ENCODE measurements at regions not wholly inside any gene's neighbourhood (a gene's known extent, or its start where the extent isn't known, plus 50 kb on each side); places are given as distances from the start of the nearest gene placed in this dataset.

GRCh38 chr13:39881887-39882286 is 226.4 kb downstream of the COG6 start:
- Histone ChIP-seq H3K4me1 (ENCODE audit: insufficient read depth) (no peaks in the 10 kb centered on the region), H3K9me2 (ENCODE audit: insufficient read depth) (0 out of 2 replicates have a peak, but pooled peaks cover 3% of the 10 kb centered on the region), H4K20me1 (replicated peaks; ENCODE audit: insufficient read depth) (no peaks in the 10 kb centered on the region), H3K4me3 (no peak overlapping the region), H3K27ac (ENCODE audit: low read depth) (no peak overlapping the region), H3K36me3 (ENCODE audit: insufficient read depth) (no peaks in the 10 kb centered on the region; the same call in 1 of the 2 replicates), H2AFZ (no peak overlapping the region), H3K4me2 (no peak overlapping the region), H3K27me3 (ENCODE audit: insufficient read depth) (no peaks in the 10 kb centered on the region), H3F3A (replicated peaks; ENCODE audit: low read depth) (no peaks in the 10 kb centered on the region), H3K79me2 (replicated peaks; ENCODE audit: insufficient read depth) (no peaks in the 10 kb centered on the region)
- Mint-ChIP-seq H3K4me1 (no peaks in the 10 kb centered on the region), H3K4me3 (no peak overlapping the region), H3K9me3 (peaks cover 16% of the 10 kb centered on the region; the same call in 2 of the 3 replicates), H3K27me3 (ENCODE audit: insufficient read depth, low read depth, poor library complexity) (peaks cover 3% of the 10 kb centered on the region), H3K27ac (no peak overlapping the region), H3K36me3 (ENCODE audit: low read depth) (peaks cover 12% of the 10 kb centered on the region; the same call in 2 of the 3 replicates)
- ATAC-seq (no peak), DNase-seq (ENCODE audit: low spot score) (no peak)
- TF ChIP-seq EZH2 (IDR thresholded peaks at IDR 0.05; ENCODE audit: low read depth, unreplicated experiment) = no peak
- no peak for TF ChIP-seq ETS1 (IDR thresholded peaks at IDR 0.05)
- TF ChIP-seq ZNF114 (CRISPR knock-in tag; IDR thresholded peaks at IDR 0.05) = no peak

GRCh38 chr13:39884166-39884565 is 228.7 kb downstream of the COG6 start:
- Mint-ChIP-seq H3K4me1 (no peaks in the 10 kb centered on the region), H3K4me3 (no peak overlapping the region), H3K9me3 (peaks cover 16% of the 10 kb centered on the region; the same call in 2 of the 3 replicates), H3K27ac (no peak overlapping the region), H3K27me3 (ENCODE audit: insufficient read depth, low read depth, poor library complexity) (peaks cover 5% of the 10 kb centered on the region), H3K36me3 (ENCODE audit: low read depth) (peaks cover 12% of the 10 kb centered on the region; the same call in 2 of the 3 replicates)
- Histone ChIP-seq H3K4me3 (no peak overlapping the region), H3K9me2 (ENCODE audit: insufficient read depth) (peaks cover 7% of the 10 kb centered on the region; the same call in 1 of the 2 replicates), H4K20me1 (replicated peaks; ENCODE audit: insufficient read depth) (no peaks in the 10 kb centered on the region), H3K79me2 (replicated peaks; ENCODE audit: insufficient read depth) (no peaks in the 10 kb centered on the region), H3K27me3 (ENCODE audit: insufficient read depth) (no peaks in the 10 kb centered on the region), H3K36me3 (ENCODE audit: insufficient read depth) (no peaks in the 10 kb centered on the region; the same call in 1 of the 2 replicates), H3F3A (replicated peaks; ENCODE audit: low read depth) (no peaks in the 10 kb centered on the region), H3K27ac (ENCODE audit: low read depth) (no peak overlapping the region), H3K4me1 (ENCODE audit: insufficient read depth) (no peaks in the 10 kb centered on the region), H3K4me2 (no peak overlapping the region), H2AFZ (no peak overlapping the region)
- DNase-seq (ENCODE audit: low spot score) = no peak
- TF ChIP-seq STAT1 (IDR thresholded peaks at IDR 0.05; ENCODE audit: unreplicated experiment) = no peak
- TF ChIP-seq POLR2AphosphoS5 (IDR thresholded peaks at IDR 0.05; ENCODE audit: low read depth) = no peak
- TF ChIP-seq REST (IDR thresholded peaks at IDR 0.05; ENCODE audit: unreplicated experiment) = no peak
- TF ChIP-seq EZH2phosphoT487 (IDR thresholded peaks at IDR 0.05; ENCODE audit: unreplicated experiment) = no peak
- no peak for TF ChIP-seq EZH2 (IDR thresholded peaks at IDR 0.05; ENCODE audit: low read depth, unreplicated experiment)
- no peak for TF ChIP-seq JUNB (IDR thresholded peaks at IDR 0.05; ENCODE audit: unreplicated experiment)
- no peak for TF ChIP-seq ZNF462 (CRISPR knock-in tag; IDR thresholded peaks at IDR 0.05)
- no peak for ATAC-seq

Data from GM23338 (cell line).